ENCODE measurements at regions not wholly inside any gene's neighbourhood (a gene's known extent, or its start where the extent isn't known, plus 50 kb on each side); places are given as distances from the start of the nearest gene placed in this dataset.
A peak's percentile ranks its signal among the peaks of the same experiment; 100 is the strongest.

GRCh38 chr17:72539981-72540897, 419.4 kb downstream of the SOX9 start:
- Histone ChIP-seq H3K27ac (no peak overlapping the region), H3K36me3 (no peaks in the 10 kb centered on the region), H3K9me3 (no peaks in the 10 kb centered on the region), H3K4me3 (peak overlapping the region in 1 of 2 donors; percentile 31), H3K27me3 (peaks cover 0 to 9% of the 10 kb centered on the region in 2 donors), H3K4me1 (peaks cover 0 to 12% (median 3%) of the 10 kb centered on the region in 4 donors)
- peak; percentile 88 to 99 for TF ChIP-seq CTCF (IDR thresholded peaks at IDR 0.05)
- peak; percentile 36 to 80 for DNase-seq
- intact Hi-C loops (cut with DNase I; ENCODE audit: low total_unique reads): loop anchor here (10.0 kb wide), 1 partner anchor 1905 kb away; no protein-coding TSS in a partner anchor

GRCh38 chr17:72542317-72542716, 421.5 kb downstream of the SOX9 start:
- intact Hi-C loops (cut with DNase I; ENCODE audit: low total_unique reads): loop anchor here (10.0 kb wide), 1 partner anchor 1908 kb away; no protein-coding TSS in a partner anchor
- Histone ChIP-seq H3K27ac (no peak overlapping the region), H3K36me3 (no peaks in the 10 kb centered on the region), H3K4me1 (peaks cover 0 to 12% (median 3%) of the 10 kb centered on the region in 4 donors), H3K27me3 (peaks cover 0 to 3% of the 10 kb centered on the region in 2 donors), H3K9me3 (no peaks in the 10 kb centered on the region), H3K4me3 (no peak overlapping the region)
- TF ChIP-seq CTCF (IDR thresholded peaks at IDR 0.05): no peak
- DNase-seq: no peak

- DNase-seq: no peak
- Histone ChIP-seq H3K27me3 (peaks cover 0 to 3% of the 10 kb centered on the region in 2 donors), H3K27ac (no peak overlapping the region), H3K9me3 (no peaks in the 10 kb centered on the region), H3K36me3 (no peaks in the 10 kb centered on the region), H3K4me1 (peaks cover 0 to under 1% (median 0%) of the 10 kb centered on the region in 4 donors), H3K4me3 (no peak overlapping the region)
- TF ChIP-seq CTCF (IDR thresholded peaks at IDR 0.05): no peak
- intact Hi-C loops (cut with DNase I; ENCODE audit: low total_unique reads): loop anchor here (10.0 kb wide), 1 partner anchor 1911 kb away; no protein-coding TSS in a partner anchor
Measured at GRCh38 chr17:72545766-72546165, 424.9 kb downstream of the SOX9 start.

GRCh38 chr17:72553051-72553755, 432.4 kb downstream of the SOX9 start:
- Histone ChIP-seq H3K27ac (no peak overlapping the region), H3K36me3 (no peaks in the 10 kb centered on the region), H3K9me3 (no peaks in the 10 kb centered on the region), H3K4me1 (no peaks in the 10 kb centered on the region), H3K4me3 (no peak overlapping the region), H3K27me3 (peaks cover 0 to 18% of the 10 kb centered on the region in 2 donors)
- peak in 1 of 2 donors; percentile 23 for DNase-seq
- no peak for TF ChIP-seq CTCF (IDR thresholded peaks at IDR 0.05)
- intact Hi-C loops (cut with DNase I; ENCODE audit: low total_unique reads): loop anchor here (10.0 kb wide), 1 partner anchor 602 kb away; no protein-coding TSS in a partner anchor

GRCh38 chr17:72554508-72554907, 433.7 kb downstream of the SOX9 start:
- H3K4me3 ChIP-seq: no peak overlapping the region
- H3K9me3 ChIP-seq: no peaks in the 10 kb centered on the region
- no peak for DNase-seq
- no peaks in the 10 kb centered on the region for H3K36me3 ChIP-seq
- H3K4me1 ChIP-seq: no peaks in the 10 kb centered on the region
- no peak for TF ChIP-seq CTCF (IDR thresholded peaks at IDR 0.05)
- H3K27me3 ChIP-seq: peaks cover 0 to 18% of the 10 kb centered on the region in 2 donors
- H3K27ac ChIP-seq: no peak overlapping the region
- intact Hi-C loops (cut with DNase I; ENCODE audit: low total_unique reads): loop anchor here (10.0 kb wide), 1 partner anchor 600 kb away; no protein-coding TSS in a partner anchor
